ENCODE measurements at regions not wholly inside any gene's neighbourhood (a gene's known extent, or its start where the extent isn't known, plus 50 kb on each side); places are given as distances from the start of the nearest gene placed in this dataset.

DNA sequence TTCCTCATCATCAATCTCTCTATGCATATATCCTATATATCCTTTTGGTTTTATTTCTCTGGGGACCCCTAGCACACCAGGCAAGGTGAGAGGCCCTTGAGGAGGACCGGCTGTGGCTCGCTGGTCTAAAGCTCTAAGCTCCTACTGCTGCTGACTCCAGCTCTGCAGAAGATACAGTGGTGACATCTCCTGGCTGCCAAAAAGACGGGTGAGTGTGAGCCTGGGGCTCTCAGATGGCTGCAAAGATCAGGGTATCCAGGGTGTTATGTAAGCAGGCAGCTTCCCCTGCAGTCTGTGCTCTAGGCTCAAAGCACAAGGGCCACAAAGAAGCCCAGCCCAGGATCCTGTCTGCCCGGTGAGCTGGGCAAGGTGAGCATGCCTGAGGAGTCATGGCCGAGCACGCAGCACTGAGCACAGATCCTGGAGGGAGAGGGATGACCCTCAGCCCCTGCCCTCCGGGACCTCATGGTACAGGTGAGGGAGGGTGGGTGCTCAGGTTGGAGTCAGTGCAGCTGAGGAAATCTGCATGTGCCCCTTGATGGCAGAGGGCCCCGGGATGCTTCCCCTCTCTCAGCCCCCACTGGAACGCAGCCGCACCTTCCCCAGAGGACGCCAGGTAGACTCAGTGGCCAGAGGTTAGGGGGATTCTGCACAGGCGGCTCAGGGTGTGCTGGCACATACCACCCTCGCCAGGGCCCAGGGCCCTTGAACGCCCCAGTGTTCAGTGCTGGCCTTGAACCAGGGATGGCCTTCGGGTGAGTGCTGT lies 95.4 kb upstream of the INSIG1 start:
- H3K27ac ChIP-seq, result no peak overlapping the region
- no peak for TF ChIP-seq ZFX (IDR thresholded peaks at IDR 0.05)
- TF ChIP-seq, protein P1, sequence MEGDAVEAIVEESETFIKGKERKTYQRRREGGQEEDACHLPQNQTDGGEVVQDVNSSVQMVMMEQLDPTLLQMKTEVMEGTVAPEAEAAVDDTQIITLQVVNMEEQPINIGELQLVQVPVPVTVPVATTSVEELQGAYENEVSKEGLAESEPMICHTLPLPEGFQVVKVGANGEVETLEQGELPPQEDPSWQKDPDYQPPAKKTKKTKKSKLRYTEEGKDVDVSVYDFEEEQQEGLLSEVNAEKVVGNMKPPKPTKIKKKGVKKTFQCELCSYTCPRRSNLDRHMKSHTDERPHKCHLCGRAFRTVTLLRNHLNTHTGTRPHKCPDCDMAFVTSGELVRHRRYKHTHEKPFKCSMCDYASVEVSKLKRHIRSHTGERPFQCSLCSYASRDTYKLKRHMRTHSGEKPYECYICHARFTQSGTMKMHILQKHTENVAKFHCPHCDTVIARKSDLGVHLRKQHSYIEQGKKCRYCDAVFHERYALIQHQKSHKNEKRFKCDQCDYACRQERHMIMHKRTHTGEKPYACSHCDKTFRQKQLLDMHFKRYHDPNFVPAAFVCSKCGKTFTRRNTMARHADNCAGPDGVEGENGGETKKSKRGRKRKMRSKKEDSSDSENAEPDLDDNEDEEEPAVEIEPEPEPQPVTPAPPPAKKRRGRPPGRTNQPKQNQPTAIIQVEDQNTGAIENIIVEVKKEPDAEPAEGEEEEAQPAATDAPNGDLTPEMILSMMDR (conservative IDR thresholded peaks at IDR 0.05), result no peak

GRCh38 chr7:155203059-155203881 lies 94.4 kb upstream of the INSIG1 start:
- H3K27ac ChIP-seq, result no peak overlapping the region; the same call in 1 of the 2 replicates
- TF ChIP-seq, protein P1 (conservative IDR thresholded peaks at IDR 0.05), result no peak
- TF ChIP-seq ZFX (IDR thresholded peaks at IDR 0.05), result no peak

- H3K27ac ChIP-seq, result no peak overlapping the region; the same call in 1 of the 2 replicates
- no peak for TF ChIP-seq ZFX (IDR thresholded peaks at IDR 0.05)
- TF ChIP-seq, protein P1 (conservative IDR thresholded peaks at IDR 0.05), result no peak
Measured at GRCh38 chr7:155203882-155204691, 93.6 kb upstream of the INSIG1 start.

GRCh38 chr7:155204744-155205367 lies 92.8 kb upstream of the INSIG1 start:
- TF ChIP-seq, protein P1 (conservative IDR thresholded peaks at IDR 0.05), result no peak
- no peak for TF ChIP-seq ZFX (IDR thresholded peaks at IDR 0.05)
- H3K27ac ChIP-seq, result no peak overlapping the region; the same call in 1 of the 2 replicates

- H3K27ac ChIP-seq, result no peak overlapping the region
- TF ChIP-seq, protein P1 (conservative IDR thresholded peaks at IDR 0.05), result no peak
- TF ChIP-seq ZFX (IDR thresholded peaks at IDR 0.05), result no peak
Measured at GRCh38 chr7:155205368-155206317, 92.0 kb upstream of the INSIG1 start.
